ENCODE measurements at regions not wholly inside any gene's neighbourhood (a gene's known extent, or its start where the extent isn't known, plus 50 kb on each side); places are given as distances from the start of the nearest gene placed in this dataset.

- no peak for DNase-seq
- ChIA-PET POLR2A (no interaction called here), CTCF (interaction anchor here (0.6 kb wide), 1 partner anchor 35 kb away, joined by 3 read pairs; no protein-coding TSS in a partner anchor)
- Histone ChIP-seq H3K4me1 (ENCODE audit: insufficient read depth, low read length) (no peaks in the 10 kb centered on the region), H3K36me3 (ENCODE audit: insufficient read depth, low read length) (no peaks in the 10 kb centered on the region), H3K27ac (ENCODE audit: low read depth in 1 of 2, low read length in 2 of 2) (no peak overlapping the region), H3K9me3 (ENCODE audit: control insufficient read depth in 1 of 2, insufficient read depth in 1 of 2, low read length in 2 of 2) (peaks cover 0 to 21% of the 10 kb centered on the region in 2 experiments), H3K4me3 (ENCODE audit: low read length) (no peak overlapping the region), H3K27me3 (ENCODE audit: control insufficient read depth in 1 of 2, insufficient read depth in 2 of 2, low read length in 2 of 2) (no peaks in the 10 kb centered on the region)
- peaks cover 10% of the 10 kb centered on the region for H3K9me3 Mint-ChIP-seq
- H3K4me3 Mint-ChIP-seq, result no peak overlapping the region
- no peak for ATAC-seq (ENCODE audit: poor library complexity)
- no peaks in the 10 kb centered on the region for H3K4me1 Mint-ChIP-seq (ENCODE audit: low read depth)
- TF ChIP-seq CTCF (IDR thresholded peaks at IDR 0.05), result no peak
- no peak overlapping the region for H3K27ac Mint-ChIP-seq
- H3K27me3 Mint-ChIP-seq, result no peaks in the 10 kb centered on the region
- H3K36me3 Mint-ChIP-seq (ENCODE audit: low read depth), result no peaks in the 10 kb centered on the region
- intact Hi-C loops (cut with DNase I, micrococcal nuclease), result no loop called here
Measured at GRCh38 chr6:67560068-67560467, 1075.0 kb upstream of the ADGRB3 start.

DNA sequence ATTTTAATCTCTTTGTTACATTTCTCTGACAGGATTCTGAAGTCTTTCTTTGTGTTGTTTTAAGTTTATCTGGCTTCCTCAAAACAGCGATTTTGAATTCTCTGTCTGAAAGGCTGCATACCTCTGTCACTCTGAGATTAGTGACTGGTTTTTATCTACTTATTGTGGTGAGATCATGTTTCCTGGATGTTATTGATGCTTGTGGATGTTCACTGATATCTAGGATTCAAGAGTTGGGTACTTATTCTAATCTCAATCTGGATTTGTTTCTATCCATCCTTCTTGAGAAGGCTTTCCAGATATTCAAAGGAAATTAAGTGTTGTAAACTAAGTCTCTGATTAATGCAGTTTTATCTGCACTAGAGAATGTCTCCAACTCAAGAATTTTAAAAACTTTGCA, 1076.1 kb upstream of the ADGRB3 start:
- POLR2A ChIA-PET, result no interaction called here
- ATAC-seq (ENCODE audit: poor library complexity), result no peak
- H3K9me3 Mint-ChIP-seq, result peaks cover 10% of the 10 kb centered on the region

GRCh38 chr6:67544851-67545452, 1090.1 kb upstream of the ADGRB3 start:
- intact Hi-C loops (cut with DNase I, micrococcal nuclease), result no loop called here
- ChIA-PET POLR2A (interaction anchor here (0.6 kb wide), 1 partner anchor 422 kb away, joined by 3 read pairs; no protein-coding TSS in a partner anchor), CTCF (no interaction called here)
- ATAC-seq (ENCODE audit: poor library complexity), result no peak
- no peaks in the 10 kb centered on the region for H3K27me3 Mint-ChIP-seq
- Histone ChIP-seq H3K4me3 (ENCODE audit: low read length) (no peak overlapping the region), H3K4me1 (ENCODE audit: insufficient read depth, low read length) (no peaks in the 10 kb centered on the region), H3K27me3 (ENCODE audit: control insufficient read depth in 1 of 2, insufficient read depth in 2 of 2, low read length in 2 of 2) (no peaks in the 10 kb centered on the region), H3K36me3 (ENCODE audit: insufficient read depth, low read length) (no peaks in the 10 kb centered on the region), H3K27ac (ENCODE audit: low read depth in 1 of 2, low read length in 2 of 2) (no peak overlapping the region), H3K9me3 (ENCODE audit: control insufficient read depth in 1 of 2, insufficient read depth in 1 of 2, low read length in 2 of 2) (peaks cover 0 to 5% of the 10 kb centered on the region in 2 experiments)
- no peak for TF ChIP-seq CTCF (IDR thresholded peaks at IDR 0.05)
- H3K36me3 Mint-ChIP-seq (ENCODE audit: low read depth), result no peaks in the 10 kb centered on the region
- H3K4me3 Mint-ChIP-seq, result no peak overlapping the region
- no peaks in the 10 kb centered on the region for H3K4me1 Mint-ChIP-seq (ENCODE audit: low read depth)
- DNase-seq, result no peak
- H3K27ac Mint-ChIP-seq, result no peak overlapping the region
- peaks cover 10% of the 10 kb centered on the region for H3K9me3 Mint-ChIP-seq

More for the DNA sequence above, 1076.1 kb upstream of the ADGRB3 start:
- Histone ChIP-seq H3K27ac (ENCODE audit: low read depth in 1 of 2, low read length in 2 of 2) (no peak overlapping the region), H3K9me3 (ENCODE audit: control insufficient read depth in 1 of 2, insufficient read depth in 1 of 2, low read length in 2 of 2) (peaks cover 0 to 21% of the 10 kb centered on the region in 2 experiments), H3K36me3 (ENCODE audit: insufficient read depth, low read length) (no peaks in the 10 kb centered on the region), H3K27me3 (ENCODE audit: control insufficient read depth in 1 of 2, insufficient read depth in 2 of 2, low read length in 2 of 2) (no peaks in the 10 kb centered on the region), H3K4me1 (ENCODE audit: insufficient read depth, low read length) (no peaks in the 10 kb centered on the region), H3K4me3 (ENCODE audit: low read length) (no peak overlapping the region)
- no peaks in the 10 kb centered on the region for H3K27me3 Mint-ChIP-seq
- intact Hi-C loops (cut with DNase I, micrococcal nuclease), result no loop called here
- H3K36me3 Mint-ChIP-seq (ENCODE audit: low read depth), result no peaks in the 10 kb centered on the region
- H3K27ac Mint-ChIP-seq, result no peak overlapping the region
- H3K4me3 Mint-ChIP-seq, result no peak overlapping the region
- DNase-seq, result no peak
- TF ChIP-seq CTCF (IDR thresholded peaks at IDR 0.05), result no peak
- CTCF ChIA-PET, result no interaction called here
- no peaks in the 10 kb centered on the region for H3K4me1 Mint-ChIP-seq (ENCODE audit: low read depth)
